Esophagus squamous epithelium (tissue), 4 donors: ENCODE measurements at regions not wholly inside any gene's neighbourhood (a gene's known extent, or its start where the extent isn't known, plus 50 kb on each side); places are given as distances from the start of the nearest gene placed in this dataset.

Experiments
- CTCF ChIP-seq, 6 experiments: fragments of 450-650 bp in 4 of 6; fragments of 200-600 bp in 2 of 6; sonication (generic) in 2 of 6; IDR thresholded peaks; one replicate each; pipeline ENCODE4 v1.5.1; 2016 to 2019; ENCODE audit warnings: antibody characterized with exemption in 6 of 6, mild to moderate bottlenecking in 4 of 6, moderate library complexity in 4 of 6
- POLR2A ChIP-seq, 4 donors: fragments of 450-650 bp; IDR thresholded peaks; one replicate each; pipeline ENCODE4 v1.6.1; 2017; ENCODE audit warnings: antibody characterized with exemption in 4 of 4, mild to moderate bottlenecking in 4 of 4, moderate library complexity in 3 of 4

GRCh38 chr7:21099432-21099831, 312.7 kb upstream of the SP8 start:
- TF ChIP-seq POLR2A (IDR thresholded peaks at IDR 0.05), result no peak
- TF ChIP-seq CTCF (IDR thresholded peaks at IDR 0.05), result no peak
